HG03354 (cell line): ENCODE measurements at regions not wholly inside any gene's neighbourhood (a gene's known extent, or its start where the extent isn't known, plus 50 kb on each side); places are given as distances from the start of the nearest gene placed in this dataset.
"Not testable (repeated sequence)": the region's sequence is repeated elsewhere in the genome, so short reads cannot be mapped to it uniquely, and the experiment has no call there.

Experiments
- ATAC-seq: cut with Tn5 transposase; IDR thresholded peaks from one replicate; pipeline ENCODE4 v1.9.1; 2021; ENCODE audit warnings: mild to moderate bottlenecking; ENCODE audit not compliant: unreplicated experiment, poor library complexity, severe bottlenecking

- ATAC-seq = no peak
Observed at GRCh38 chr7:81842361-81842760, 72.5 kb upstream of the HGF start.

GRCh38 chr7:81839708-81840369, 70.0 kb upstream of the HGF start:
- peak; percentile 89 for ATAC-seq

GRCh38 chr7:81833401-81833800, 63.6 kb upstream of the HGF start:
- no peak for ATAC-seq

GRCh38 chr7:81831883-81832282, 62.0 kb upstream of the HGF start:
- ATAC-seq = no peak

- not testable (repeated sequence) for ATAC-seq
Observed at GRCh38 chr7:81829511-81829910, 59.7 kb upstream of the HGF start.

- ATAC-seq = no peak
Observed at GRCh38 chr7:81822811-81823210, 53.0 kb upstream of the HGF start.

GRCh38 chr7:81819861-81820260, 50.0 kb upstream of the HGF start:
- no peak for ATAC-seq
